NB4 (cell line): ENCODE measurements at regions not wholly inside any gene's neighbourhood (a gene's known extent, or its start where the extent isn't known, plus 50 kb on each side); places are given as distances from the start of the nearest gene placed in this dataset.

ENCODE experiments used
- CTCF ChIP-seq: IDR thresholded peaks from one replicate; pipeline ENCODE4 v1.5.1; 2012; ENCODE audit warnings: low read depth, low read length
- MAX ChIP-seq: IDR thresholded peaks from 2 replicates; pipeline ENCODE4 v1.6.1; 2011; ENCODE audit warnings: low read depth, low read length
- POLR2A ChIP-seq: IDR thresholded peaks from 2 replicates; pipeline ENCODE4 v1.6.1; 2011; ENCODE audit warnings: mild to moderate bottlenecking; ENCODE audit not compliant: insufficient read length; ENCODE audit errors: extremely low read depth

GRCh38 chr14:62280366-62280765 lies 518.1 kb downstream of the SNAPC1 start:
- TF ChIP-seq CTCF, result no peak
- TF ChIP-seq POLR2A, result no peak
- no peak for TF ChIP-seq MAX
